ENCODE measurements at regions not wholly inside any gene's neighbourhood (a gene's known extent, or its start where the extent isn't known, plus 50 kb on each side); places are given as distances from the start of the nearest gene placed in this dataset.

DNA sequence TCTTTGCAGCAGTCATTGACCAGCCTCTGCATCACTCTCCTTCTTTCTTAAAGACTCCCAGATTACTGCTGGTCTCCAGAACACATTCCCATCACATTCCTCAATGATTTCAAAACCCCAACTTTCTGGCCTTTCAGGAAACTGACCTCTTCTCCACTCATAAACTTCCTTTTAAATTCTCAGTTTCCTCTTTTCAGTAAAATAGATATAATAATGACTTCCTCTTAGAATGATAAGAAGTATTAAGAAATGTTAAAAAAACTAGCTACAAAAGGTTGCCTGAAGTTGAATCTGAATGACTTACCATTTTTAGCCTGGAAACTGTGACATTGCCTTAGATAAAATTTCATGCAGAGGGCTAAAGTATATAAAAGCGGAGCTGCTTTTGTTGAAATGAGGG, 239.3 kb downstream of the OGFRL1 start:
- no peak for DNase-seq (ENCODE audit: low read depth in 2 of 2)

DNA sequence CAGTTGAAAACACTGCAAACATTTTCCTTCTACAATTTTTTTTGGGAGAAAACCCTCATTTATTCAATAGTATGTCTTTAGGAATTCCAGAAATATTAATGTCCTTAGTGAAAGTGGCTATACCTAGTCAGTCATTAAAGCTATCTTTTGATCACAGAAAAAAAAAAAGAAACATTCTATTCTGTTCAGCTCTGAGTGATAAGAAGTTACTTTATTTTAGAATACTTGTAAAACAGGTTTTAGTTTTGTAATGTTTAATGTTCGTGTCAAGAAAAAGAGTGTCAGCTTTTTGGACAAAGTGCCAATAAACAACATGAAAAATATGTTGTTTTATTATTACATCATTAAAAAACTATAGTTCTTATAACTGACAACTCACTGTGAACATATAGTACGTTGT, 240.4 kb downstream of the OGFRL1 start:
- no peak for DNase-seq (ENCODE audit: low read depth in 2 of 2)

DNA sequence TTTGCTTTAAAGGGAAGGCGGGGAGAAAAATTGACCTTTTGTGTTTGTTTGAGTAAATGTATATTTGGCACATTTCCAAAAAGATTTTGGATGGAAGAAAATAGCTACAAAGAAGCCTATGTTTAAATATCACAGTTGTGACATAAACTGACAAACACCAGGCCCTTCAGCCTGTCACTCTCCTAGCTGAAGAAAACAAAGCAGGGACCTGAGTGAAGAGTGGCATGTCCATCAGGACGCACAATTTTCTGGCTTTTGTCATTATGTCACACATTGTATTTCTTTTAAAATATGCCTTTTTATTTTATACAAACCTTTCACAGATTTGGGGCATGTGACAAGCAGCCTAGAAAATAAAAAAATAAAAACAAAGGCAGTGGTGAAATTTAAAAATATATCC, 241.2 kb downstream of the OGFRL1 start:
- no peak for DNase-seq (ENCODE audit: low read depth in 2 of 2)

DNA sequence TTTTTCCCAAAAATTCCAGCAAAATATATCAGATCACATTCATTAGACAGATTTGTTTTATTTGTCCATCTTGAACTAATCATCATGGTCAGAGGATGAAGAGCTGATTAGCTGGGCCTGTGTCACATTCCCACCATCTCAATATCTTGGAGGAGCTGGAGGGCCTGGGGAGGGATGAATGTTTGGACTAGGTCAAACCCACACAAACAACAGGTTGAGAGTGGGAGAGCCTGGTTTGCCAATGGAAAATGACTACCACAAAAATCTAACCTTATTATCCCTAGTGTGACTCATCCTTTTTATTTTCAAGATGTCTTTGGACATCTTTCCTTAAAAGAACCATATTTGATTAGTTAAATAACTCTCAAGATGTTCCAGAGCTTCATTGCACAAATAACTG, 242.4 kb downstream of the OGFRL1 start:
- no peak for DNase-seq (ENCODE audit: low read depth in 2 of 2)

DNA sequence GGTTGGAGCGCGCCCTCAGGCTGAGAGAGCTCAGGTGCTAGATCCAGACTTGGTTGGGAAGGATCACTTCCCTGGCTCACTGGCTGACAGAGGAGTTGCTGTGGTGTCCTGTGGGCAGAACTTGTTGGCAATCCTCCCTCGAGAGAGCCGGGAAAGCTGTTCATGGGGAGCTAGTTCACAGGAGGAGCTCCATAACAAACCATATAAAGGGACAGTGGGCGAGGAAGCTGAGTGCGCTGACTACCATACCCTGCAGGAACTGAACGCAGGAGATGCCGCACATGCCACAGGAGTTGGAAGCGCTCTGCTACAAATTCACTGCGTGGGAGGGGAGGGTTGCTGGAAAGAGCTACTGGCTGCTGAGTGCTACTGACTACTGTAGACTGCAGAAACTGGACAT, 243.2 kb downstream of the OGFRL1 start:
- DNase-seq (ENCODE audit: low read depth in 2 of 2), result no peak

DNA sequence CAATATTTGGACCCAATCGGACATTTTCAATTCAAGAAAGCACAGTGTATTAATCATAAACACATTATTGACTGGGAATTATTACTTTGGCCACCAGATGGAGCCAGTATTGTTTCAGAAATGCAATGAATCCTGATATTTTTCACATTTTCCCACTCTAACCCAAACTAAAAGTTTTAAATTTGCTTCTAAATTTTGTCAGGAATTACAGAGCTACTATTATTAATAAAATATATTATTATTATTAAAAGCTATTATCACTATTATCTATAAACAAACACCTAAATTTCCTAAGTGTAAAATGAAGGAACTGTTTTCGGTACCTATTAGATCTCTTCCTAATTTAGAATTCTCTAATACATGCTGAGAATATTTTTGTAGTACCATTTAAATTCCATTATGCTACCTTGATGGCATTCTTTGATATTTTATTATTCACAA, 245.3 kb downstream of the OGFRL1 start:
- no peak for DNase-seq (ENCODE audit: low read depth in 2 of 2)

GRCh38 chr6:71534921-71535320, 246.3 kb downstream of the OGFRL1 start:
- no peak for DNase-seq (ENCODE audit: low read depth in 2 of 2)

- no peak for DNase-seq (ENCODE audit: low read depth in 2 of 2)
Observed at GRCh38 chr6:71537717-71538116, 249.1 kb downstream of the OGFRL1 start.

DNA sequence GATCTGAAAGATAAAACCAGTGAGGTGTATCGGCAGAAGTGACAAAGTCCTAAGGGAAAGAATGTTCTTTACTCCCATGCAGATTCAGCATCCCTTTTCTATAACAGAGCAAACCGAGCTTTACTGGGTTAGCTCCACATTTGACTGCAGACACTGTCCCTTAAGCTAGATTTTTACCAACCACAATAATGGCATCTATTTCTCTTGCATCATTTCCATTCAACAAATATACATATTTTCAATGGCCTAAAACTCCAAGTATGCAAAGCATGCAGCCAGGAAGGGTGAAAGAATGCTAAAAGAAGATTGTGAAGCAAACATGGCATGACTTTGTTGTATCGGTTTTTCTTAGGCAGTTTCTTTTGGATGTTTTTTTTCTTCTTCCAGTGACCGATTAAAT, 255.4 kb downstream of the OGFRL1 start:
- DNase-seq (ENCODE audit: low read depth in 2 of 2), result peak; percentile 45 to 51

GRCh38 chr6:71544906-71545305, 256.3 kb downstream of the OGFRL1 start:
- no peak for DNase-seq (ENCODE audit: low read depth in 2 of 2)

DNA sequence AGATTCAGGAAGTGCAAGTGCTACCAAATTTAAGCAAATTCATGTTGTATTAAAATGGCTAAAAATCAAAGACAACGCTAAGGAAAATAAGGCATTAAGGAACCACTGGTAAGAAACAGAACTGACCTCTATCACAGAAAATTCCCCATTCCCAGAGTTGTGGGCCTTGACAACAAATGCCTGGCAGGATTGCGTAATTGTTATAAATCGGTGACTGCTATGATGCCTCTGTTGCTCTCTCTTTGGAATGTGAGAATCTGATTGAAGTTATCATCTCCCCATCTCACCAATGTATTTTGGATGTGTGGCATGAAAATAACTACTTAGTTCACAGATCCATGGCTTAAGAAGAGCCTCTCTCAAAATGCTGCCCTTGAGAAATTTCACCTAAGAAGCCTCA, 257.3 kb downstream of the OGFRL1 start:
- no peak for DNase-seq (ENCODE audit: low read depth in 2 of 2)

DNA sequence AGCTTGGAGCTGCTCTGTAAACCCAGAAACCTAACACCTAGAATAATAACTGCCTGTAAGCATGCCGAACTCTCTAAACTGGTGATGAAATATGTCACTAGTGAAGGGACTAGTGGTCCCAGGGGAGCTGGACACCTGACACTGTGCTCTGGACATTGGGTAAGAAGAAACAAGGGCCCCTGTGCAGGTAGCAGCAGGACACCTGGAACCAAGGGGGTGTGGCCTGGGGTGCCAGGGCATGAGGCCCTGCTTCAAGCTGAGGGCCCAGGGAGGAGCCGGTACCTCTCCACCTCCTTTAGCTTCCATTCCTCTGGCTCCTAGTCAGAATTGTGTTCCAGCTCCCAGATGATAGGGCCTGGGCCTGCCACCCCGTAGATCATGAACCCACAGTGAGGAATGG, 263.2 kb downstream of the OGFRL1 start:
- DNase-seq (ENCODE audit: low read depth in 2 of 2), result no peak

DNA sequence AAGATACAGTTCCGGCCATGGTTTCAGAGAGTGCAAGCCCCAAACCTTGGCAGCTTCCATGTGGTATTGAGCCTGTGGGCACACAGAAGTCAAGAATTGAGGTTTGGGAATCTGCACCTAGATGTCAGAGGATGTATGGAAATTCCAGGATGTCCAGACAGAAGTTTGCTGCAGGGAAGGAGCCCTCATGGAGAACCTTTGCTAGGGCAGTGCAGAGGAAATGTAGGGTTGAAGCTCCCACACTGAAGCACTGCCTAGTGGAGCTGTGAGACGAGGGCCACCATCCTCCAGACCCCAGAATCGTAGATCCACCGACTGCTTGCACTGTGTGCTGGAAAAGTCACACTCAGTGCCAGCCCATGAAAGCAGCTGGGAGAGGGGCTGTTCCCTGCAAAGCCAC, 267.5 kb downstream of the OGFRL1 start:
- DNase-seq (ENCODE audit: low read depth in 2 of 2), result no peak

DNA sequence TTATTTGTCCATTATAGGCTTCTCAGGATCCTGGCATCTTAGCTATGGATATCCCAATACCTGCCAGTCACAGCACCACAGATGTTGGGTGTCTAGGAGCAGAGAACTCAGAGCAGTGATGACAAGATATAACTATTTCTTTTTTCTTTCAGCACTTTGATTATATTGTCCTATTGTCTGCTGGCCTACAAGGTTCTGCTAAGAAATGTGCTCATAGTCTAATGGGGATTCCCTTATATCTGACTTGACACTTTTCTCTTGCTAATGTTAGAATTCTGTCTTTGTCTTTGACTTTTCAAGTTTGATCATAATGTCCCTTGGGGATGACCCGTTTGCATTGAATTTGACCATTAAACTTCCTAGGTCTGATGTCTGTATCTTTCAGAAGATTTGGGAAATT, 270.4 kb downstream of the OGFRL1 start:
- DNase-seq (ENCODE audit: low read depth in 2 of 2), result no peak

DNA sequence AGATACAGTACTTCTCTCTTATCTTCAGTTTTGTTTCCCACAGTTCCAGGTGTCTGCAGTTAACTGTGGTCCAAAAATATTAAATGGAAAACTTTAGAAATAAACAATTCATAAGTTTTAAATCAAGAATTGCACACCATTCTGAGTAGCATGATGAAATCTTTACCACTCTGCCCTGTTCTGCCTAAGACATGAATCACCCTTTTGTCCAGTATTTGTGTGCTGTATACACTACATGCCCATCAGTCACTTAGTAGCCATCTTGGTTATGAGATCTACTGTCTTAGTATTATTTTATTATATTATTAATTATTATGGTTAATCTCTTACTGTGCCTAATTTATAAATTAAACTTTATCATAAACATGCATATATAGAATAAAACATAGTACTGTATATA, 279.0 kb downstream of the OGFRL1 start:
- no peak for DNase-seq (ENCODE audit: low read depth in 2 of 2)

- DNase-seq (ENCODE audit: low read depth in 2 of 2), result no peak
Observed at GRCh38 chr6:71577766-71578165, 289.2 kb downstream of the OGFRL1 start.

DNA sequence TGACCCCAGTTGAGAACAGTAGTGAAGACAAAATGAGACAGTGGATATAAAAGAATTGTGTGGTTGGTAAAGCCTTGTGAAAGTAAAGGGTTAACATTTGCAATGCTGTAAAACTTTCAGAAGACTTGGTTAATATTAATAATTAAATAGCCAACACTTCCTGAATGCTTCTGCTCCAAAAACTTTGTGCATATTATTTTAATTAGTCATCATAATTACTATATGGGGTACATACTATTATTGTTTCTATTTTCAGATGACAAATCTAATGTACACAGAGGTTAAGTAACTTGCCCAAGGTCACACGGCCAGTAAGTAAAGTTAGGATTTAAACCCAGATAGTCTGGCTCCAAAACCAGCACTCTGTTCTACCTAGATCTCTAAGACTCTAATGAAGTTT, 291.3 kb downstream of the OGFRL1 start:
- no peak for DNase-seq (ENCODE audit: low read depth in 2 of 2)

DNA sequence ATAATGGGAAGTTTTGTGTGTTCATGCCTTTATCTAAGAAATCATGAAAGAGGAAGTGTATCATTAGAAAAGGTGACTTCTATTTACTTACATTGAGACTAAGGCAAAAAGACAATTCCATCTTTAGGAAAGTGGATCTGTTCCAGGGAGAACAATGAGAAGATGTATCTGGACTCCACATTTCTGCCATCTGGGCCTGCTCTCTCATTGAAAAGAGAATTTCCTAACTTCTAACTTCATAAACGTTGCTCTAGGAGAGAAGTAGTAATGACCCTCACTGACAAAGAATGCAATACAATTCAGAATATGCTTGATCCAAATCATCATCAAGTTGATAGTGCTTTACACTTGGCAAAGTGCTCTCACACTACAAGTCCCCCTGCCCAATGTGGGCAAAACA, 294.2 kb downstream of the OGFRL1 start:
- no peak for DNase-seq (ENCODE audit: low read depth in 2 of 2)

DNA sequence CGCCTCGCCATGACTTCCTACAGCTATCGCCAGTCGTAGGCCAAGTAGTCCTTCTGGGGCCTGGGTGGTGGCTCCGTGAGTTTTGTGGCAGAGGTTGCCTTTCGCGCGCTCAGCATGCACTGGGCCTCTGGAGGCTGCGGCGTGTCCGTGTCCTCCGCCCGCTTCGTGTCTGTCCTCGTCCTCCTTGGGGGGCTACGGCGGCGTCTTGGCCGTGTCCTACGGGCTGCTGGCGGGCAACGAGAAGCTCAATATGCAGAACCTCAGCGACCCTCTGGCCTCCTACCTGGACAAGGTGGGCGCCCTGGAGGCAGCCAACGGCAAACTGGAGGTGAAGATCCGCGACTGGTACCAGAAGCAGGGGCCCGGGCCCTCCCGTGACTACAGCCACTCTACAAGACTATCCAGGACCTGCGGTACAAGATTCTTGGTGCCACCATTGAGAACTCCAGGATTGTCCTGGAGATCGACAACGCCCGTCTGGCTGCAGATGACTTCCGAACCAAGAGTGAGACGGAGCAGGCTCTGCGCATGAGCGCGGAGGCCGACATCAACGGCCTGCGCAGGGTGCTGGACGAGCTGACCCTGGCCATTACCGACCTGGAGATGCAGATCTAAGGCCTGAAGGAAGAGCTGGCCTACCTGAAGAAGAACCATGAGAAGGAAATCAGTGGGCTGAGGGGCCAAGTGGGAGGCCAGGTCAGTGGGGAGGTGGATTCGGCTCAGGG, 296.3 kb downstream of the OGFRL1 start:
- no peak for DNase-seq (ENCODE audit: low read depth in 2 of 2)

DNA sequence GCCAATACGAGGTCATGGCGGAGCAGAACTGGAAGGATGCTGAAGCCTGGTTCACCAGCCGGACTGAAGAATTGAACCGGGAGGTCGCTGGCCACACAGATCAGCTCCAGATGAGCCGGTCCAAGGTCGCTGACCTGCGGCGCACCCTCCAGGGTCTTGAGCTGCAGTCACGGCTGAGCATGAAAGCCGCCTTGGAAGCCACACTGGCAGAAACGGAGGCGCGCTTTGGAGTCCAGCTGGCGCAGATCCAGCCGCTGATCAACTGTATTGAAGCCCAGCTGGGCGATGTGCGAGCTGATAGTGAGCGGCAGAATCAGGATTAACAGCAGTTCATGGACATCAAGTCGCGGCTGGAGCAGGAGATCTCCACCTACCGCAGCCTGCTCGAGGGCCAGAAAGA, 296.9 kb downstream of the OGFRL1 start:
- no peak for DNase-seq (ENCODE audit: low read depth in 2 of 2)

DNA sequence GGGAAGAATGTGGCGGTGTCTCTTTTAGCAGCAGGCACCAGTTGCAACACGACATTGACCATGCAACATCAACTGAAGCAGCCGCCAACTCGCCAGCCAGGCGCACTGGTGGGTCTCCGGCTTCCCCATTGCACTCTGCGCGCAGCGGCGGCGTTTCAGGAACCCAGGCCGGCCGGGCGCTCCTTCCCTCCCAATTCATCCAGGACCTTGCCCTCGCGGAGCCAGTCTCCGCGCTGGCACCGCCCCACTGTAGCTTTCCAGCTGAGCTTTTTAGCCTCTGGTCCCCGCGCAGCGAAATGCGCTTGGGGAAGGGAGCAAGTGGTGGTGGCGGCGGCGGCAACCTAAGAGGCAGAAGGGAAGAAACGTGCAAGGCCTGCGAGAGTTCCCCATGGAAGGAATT, 297.9 kb upstream of the RIMS1 start:
- no peak for DNase-seq (ENCODE audit: low read depth in 2 of 2)

DNA sequence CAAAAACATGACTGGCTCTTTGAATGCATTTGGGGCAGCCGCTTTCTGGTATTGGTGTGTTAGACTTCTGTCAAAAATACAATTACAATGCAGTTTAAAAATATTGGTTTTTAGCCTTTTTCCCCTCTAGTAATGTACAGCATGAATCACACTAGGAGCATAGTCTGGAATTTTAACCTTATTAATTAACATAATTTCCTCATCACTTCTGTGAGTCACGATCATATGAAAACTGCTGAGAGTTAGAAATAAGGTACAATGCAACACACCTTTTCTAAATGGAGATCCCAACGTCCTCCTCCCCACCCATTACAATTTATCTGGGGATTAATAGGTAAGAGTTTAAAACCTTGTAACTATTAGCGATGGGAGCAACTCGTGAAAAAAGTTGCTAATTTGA, 297.1 kb upstream of the RIMS1 start:
- DNase-seq (ENCODE audit: low read depth in 2 of 2), result no peak

- DNase-seq (ENCODE audit: low read depth in 2 of 2), result no peak
Observed at GRCh38 chr6:71592643-71593042, 293.7 kb upstream of the RIMS1 start.

DNA sequence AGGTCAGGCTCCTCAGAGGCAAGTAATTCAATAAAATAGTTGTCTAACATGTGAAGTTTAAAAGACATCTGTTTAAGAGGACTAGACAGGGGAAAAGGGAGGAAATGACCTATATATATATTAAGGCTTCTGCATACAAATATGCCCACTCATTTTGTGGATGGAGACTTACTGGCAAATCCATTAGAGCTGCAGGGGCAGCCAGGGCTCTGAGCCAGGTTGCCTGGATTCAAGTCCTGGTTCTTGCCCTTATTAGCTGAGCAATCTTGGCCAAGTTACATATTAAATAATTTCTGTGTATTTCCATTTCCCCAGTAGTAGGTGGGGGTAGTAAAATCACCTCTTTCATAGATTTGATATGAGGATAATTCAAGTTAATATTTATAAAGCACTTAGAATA, 287.0 kb upstream of the RIMS1 start:
- no peak for DNase-seq (ENCODE audit: low read depth in 2 of 2)

Data from fibroblast of skin of left quadriceps (primary cell).